ENCODE measurements at regions not wholly inside any gene's neighbourhood (a gene's known extent, or its start where the extent isn't known, plus 50 kb on each side); places are given as distances from the start of the nearest gene placed in this dataset.

DNA sequence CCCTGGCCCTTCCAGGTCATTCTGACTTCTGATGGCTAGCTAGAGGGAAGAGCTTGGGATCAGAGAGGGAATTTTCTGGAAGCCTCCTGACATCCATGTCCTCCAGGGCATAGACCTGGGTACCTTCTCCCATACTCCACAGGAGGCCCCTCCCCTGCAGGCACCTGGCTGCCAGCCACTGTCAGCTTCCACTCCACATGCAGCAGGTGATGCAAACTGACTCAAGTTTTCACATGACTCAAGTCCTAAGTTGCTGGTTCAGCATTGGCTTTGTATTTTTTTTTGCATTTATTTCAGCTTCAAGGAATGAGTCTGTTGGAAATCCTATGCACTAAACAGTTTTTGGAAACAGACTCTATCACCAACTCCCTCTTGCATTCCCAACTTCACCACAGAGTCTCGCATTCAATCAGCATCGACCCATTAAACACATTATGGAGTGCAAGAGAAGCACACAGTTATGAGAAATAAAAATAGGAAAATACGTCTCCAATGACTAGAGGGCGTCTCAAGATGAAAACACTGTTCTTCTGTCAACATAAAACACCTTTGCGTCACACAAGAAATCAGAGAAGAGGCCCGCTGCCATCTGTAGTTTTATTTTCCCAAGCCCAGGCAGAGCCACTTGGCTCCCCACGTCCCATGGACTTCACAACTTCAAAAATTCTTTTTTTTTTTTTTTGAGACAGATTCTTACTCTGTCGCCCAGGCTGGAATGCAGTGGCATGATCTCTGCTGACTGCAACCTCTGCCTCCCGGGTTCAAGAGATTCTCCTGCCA lies 362.6 kb upstream of the MGMT start:
- no peak for DNase-seq

DNA sequence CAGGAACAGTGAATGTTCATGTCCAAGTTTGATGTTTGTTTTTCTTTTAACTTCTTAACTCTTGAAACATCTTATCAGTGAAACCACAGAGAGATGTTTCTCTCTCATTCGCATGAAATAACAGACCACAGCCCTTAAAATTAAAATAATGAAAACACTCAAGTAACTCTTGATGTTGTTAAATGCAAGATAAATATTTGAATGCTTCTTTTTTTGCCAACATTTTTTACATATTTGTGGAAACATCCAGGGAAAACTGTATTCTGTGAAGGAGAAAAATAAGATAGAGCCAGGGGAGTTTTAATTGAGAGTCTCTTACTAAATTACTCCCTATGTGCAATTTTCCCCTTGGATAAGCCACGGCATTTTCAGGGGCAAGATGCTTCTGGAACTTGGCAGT lies 361.8 kb upstream of the MGMT start:
- no peak for DNase-seq

DNA sequence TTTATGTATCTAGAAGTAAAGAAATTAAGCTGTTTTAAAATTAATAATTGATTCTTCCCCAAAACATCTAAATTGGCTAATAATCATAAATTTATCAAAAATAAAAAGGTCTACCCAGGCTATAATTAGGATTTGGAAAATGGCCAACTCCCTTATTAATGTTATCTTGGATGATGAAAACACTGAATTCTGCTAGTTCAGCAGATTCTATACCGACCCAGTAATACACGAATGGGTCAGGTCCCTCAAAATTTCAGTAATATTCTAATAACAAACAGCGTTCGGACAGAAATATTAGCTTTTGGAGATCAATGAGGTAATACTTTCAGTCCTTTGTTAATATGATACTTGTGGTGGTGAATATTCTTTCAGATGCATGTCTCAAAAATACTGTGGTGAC lies 360.7 kb upstream of the MGMT start:
- DNase-seq, result no peak

DNA sequence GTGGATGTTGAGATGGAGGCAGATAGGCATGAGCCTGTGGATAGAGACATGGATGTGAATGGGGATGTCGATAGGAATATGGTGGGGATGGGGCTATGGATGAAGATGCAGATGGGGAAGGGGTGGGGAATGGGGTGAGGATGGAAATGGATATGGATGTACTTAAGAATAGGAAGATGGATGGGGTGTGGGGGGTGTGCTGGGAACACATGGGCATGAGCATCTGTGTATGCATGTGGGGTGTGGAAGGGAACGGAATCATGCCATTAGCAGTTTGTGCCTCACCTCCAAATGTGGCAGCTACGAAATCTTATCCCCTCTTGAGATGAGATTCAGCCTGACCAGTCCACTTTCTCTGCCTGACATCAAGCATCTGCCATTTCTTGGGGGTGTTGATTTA lies 359.5 kb upstream of the MGMT start:
- no peak for DNase-seq

DNA sequence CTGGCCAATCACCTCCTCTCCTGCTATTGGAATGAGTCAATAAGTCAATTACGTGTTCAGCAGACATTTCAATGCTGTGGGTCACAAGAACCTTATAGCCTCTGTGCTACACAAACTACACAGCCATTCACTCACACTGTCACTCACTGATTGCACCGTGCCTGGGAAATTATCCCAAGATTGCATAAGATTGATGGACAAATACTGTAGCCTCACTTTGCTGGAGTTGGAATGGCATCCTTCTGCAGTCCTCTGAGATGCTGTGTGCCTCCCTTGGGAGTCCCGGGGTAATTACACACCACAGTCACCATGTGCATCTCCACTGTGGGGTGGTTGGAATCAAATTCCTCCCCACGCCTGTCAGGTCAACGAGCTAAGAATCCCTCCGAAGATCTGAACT lies 358.7 kb upstream of the MGMT start:
- no peak for DNase-seq

DNA sequence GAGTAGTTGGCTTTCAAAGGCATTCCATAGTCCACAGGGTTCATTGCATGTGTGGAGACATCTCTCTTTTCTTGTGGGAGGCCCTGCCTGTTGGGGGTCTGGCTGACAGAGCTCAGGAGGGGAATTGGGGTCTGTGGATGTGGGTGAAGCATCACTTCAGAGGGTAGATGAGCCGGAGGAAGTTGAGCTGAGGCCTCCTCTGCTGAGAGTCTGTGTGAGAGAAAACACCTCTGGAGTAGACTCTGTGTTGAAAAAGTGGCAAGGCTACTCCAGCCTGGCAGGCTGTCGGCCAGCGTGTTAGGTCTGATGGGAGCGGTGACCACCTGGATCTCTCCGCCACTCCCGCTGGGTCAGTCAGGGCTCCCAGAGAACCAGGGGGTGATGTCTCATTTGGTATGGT lies 358.0 kb upstream of the MGMT start:
- no peak for DNase-seq

DNA sequence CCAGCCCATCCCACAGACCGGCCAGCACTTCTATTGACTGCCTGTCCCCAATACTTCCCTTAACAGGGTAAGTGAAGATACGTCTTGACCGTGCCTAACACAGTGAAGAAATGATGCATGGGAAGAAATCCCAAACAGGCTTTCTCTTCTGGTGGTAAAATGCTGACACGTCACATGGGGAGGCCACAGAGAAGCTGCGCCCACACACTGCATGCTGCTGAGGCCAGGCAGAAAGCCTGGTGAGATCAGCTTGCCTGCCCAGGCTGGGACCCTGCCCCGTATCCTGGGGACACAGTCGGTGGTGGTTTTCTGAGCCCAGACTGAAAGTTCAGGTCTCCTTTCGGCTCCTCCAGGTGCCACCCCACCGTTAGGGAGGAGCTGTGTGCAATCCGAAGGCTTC lies 356.3 kb upstream of the MGMT start:
- no peak for DNase-seq

DNA sequence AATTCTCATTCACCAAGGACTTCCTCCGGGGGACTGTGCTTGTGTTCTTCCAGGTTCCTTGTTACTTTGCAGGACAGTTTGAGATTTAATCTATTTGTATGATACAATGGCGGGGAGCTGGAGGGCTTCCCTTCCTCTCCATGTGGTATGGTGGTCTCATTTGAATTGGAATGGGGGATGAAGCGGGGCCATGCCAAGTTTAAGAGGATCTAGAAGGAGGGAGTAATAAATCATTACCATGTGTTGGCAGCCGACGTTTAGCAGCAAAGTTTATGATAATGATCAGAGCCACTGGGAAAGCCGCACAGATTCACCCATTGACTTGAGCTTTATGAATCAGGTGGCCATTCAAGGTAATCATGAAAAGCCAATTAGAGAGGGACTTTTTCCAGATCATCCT lies 355.1 kb upstream of the MGMT start:
- no peak for DNase-seq

DNA sequence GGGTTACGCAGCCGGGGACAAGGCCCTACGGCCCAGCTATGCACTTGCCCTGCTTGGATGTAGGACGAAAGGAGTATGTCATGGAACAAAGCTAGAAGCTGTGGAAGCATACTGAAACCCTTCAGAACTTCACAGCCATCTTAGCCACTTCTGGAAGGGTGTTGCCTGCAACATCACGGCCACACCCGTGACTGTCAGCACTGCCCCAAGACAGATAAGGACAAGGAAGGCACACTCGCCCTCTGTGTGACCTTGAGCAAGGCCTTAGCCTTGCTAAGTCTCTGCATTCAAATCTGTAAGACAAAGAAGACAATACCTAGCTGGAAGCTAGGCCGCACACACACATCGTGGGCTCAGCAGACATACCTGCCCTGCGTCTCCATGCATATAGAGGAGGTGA lies 352.5 kb upstream of the MGMT start:
- DNase-seq, result no peak

DNA sequence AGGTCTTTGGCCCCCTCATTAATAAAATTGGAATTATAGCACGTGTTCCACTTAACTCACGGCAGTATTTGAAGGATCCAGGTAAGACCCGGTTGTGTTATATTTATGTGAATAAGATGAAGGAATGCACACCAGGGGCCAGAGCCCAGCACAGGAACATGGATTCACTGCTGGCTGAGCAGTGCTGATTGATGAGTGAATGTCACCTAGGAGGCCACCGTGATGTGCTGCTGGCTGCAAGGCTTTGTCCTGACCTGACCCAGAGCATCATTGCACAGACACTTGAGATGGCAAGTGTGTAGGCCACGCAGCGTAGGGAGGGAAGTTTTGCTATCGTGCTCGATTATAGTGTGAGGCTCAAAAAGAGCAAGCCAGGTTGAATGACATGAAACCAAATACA lies 350.7 kb upstream of the MGMT start:
- no peak for DNase-seq

DNA sequence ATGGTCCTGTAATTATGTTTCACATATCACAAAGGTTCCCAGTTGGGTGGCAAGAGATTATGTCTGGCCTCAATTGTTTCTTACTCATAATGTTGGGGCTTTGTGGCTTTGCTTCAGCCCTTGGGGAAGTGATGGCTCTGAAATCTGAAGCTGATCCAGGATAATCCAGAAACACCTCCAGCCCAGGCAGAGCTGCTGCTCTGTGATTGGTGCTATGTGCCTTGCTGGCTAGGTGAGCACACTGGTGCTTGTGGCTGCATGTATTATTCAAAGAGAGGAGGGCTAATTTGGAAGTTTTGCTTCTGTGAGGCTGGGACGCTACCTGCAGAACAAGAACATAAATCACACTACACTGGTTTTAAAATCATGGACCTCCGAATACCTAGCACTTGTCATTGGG lies 346.6 kb upstream of the MGMT start:
- DNase-seq, result no peak

DNA sequence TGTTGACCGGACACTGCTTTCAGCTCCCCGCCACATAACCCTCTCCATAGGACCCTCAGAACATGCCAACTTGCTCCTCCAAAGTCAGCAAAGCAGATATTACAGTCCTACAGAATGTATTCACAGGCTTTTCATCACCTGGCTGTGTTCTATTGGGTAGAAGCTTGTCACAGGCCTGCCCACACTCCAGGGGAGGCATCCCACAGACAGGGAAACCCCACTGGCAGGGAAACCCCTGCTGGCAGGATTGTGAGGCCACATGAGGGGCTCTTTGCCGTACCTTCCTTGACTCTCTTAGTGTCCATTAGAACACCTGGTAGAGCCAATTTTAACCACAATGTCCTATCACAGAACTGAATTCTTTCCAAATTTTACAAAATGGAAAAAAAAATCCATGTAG lies 344.2 kb upstream of the MGMT start:
- no peak for DNase-seq

DNA sequence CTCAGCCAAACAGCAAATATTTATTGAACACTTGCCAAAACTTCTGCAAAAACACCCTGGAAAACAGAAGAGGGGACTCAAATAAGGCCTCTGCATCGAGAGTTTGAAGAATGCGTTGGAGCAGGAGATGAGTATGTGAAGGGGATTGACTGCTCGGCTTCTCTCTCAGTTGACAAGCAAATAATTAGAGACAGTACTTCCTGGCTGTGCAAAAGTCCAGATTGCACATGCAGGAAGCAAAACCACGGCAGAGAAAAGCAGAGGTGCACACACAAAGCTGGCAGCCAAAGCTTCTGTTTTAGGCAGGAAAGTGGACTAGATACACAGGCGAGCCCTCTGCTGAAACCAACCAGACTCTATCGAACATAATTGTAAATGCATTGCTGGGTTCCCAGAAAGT lies 343.6 kb upstream of the MGMT start:
- no peak for DNase-seq

DNA sequence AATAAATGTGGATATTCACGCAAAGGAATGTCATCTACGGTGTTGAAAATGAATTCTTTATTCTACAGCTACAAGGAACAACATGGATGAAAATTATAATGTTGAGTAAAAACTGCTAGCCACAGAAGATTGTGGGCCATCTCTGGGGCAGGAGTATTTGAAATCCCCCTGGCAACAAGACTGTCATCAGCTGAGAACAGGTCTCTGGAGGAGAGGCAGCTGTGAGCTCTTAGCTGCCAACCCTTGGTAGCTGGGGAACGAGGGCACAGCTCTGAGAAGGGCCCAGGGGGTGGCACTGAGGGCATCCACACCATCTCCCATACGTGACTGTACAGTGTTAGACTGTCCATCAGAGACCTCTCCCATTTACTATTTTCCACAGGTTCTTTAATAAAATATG lies 340.1 kb upstream of the MGMT start:
- DNase-seq, result no peak

DNA sequence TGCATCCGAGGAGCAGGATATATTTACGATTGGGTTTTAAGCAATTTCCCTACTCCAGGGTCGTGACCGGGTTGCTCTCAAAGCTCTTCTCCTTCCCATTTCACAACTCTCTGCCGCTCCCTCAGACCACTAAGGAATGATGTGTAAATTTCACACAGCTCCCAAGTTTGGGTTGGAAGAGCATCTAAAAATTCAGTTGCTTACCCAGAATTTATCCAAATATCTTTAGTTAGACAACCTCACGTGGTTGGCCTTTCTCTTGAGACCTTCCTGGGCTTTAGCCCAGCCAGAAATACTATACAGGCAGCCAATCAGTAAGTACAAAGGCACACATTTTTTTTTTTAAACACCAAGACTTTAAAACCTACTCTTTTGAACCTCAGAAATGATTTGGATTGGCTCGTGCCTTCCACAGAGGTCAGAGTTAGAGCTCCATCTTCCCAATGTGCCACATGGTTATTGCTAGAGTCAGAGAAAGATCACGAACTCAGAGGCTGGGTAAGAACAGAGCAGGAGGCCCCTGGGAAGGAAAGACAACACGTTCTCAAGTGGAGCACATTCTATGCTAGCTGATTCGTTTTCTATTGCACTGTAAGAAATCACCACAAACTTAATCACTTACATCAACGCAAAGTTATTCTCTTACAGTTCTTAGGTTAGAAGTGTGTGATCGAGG lies 335.4 kb upstream of the MGMT start:
- no peak for DNase-seq

DNA sequence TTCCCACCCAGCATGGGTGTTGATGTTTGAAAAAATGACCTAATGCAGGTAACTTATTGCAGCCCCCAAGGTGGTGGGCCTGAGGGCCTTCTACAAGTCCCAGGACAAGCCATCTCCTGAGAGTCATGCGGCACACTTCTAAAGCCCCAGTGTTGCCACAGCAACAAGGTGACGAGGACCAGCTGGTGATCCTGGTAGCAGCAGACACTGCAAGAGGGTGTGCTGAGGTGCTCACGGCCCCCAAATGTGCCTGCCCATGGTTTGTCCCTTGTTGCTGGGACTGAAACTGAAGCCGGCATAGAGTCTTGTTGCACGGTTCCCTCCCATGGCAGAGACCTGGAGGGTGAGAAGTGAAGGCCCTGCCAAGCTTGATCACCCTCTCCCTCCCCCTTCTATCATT lies 333.2 kb upstream of the MGMT start:
- no peak for DNase-seq

DNA sequence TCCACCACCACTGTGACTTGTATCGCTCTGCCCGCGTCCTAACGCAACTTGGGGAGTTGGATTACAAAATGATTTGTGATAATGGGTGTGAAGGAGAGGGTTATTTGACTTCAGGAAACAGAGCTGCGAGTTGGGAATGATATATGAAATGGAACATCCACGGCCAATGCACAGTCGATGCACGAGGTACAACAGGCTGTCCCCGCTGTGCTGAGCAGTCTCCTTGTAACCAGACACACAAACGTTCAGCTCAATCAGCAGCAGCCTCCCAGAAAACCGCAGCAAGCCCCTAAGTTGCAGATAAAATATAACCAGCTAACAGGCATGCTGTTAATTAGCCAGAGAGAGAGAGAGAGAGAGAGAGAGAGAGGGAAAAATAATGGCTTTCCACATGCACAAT lies 332.7 kb upstream of the MGMT start:
- DNase-seq, result no peak

DNA sequence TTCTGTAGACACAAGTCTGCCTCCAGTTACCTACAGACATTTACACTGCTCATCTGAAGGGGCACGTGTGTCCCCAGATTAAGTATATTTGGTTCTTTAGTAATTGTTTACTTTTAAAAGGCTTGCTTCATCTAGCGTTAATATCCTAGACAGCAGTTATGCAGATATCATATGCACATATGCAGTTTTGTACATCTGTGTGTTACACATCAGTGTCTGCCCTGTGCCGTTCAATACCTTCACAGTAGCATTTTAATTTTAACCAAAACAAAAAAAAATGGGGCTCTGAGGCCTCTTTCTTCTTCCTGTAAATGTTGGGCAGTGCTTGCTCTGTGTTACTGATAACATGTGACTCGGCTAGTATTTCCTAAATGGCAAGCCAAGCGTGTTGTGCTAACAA lies 331.4 kb upstream of the MGMT start:
- no peak for DNase-seq

DNA sequence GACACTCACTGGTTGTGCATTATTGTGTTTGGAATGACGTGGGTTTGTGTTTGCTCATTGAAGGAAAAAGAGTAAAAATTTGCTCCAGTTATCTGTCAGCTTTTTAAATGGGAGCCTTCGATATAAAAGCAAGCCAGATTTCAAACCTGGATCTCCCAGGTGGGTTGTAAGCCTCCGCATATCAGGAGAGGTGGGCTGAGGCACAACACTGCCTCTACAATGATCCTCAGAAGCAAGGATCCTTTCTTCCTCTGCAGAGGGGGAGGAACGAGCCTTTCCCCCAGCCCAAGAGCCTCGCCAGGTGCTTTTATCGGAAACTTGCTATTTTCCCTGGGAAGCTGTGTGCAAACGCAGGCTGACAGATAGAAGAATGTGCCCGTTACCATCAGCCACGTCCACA lies 331.0 kb upstream of the MGMT start:
- no peak for DNase-seq

DNA sequence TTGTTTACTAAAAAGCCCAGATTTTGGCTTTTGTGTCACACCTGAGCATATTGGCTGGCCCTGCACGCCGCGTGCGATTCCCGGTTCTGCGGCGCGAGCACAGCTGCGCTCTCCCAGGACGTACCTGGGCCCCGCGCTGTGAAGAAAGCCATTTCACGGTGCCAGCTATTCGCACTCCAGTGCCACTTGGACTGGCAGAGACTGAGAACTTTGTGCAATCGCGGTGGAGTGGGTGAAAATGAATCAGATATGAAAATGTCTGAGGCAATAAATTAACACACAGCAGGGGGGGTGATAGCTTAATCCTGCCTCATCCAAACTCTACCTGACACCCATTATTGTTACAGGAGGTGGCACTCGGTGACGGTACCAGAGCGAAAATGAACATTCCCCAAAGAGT lies 330.1 kb upstream of the MGMT start:
- no peak for DNase-seq

DNA sequence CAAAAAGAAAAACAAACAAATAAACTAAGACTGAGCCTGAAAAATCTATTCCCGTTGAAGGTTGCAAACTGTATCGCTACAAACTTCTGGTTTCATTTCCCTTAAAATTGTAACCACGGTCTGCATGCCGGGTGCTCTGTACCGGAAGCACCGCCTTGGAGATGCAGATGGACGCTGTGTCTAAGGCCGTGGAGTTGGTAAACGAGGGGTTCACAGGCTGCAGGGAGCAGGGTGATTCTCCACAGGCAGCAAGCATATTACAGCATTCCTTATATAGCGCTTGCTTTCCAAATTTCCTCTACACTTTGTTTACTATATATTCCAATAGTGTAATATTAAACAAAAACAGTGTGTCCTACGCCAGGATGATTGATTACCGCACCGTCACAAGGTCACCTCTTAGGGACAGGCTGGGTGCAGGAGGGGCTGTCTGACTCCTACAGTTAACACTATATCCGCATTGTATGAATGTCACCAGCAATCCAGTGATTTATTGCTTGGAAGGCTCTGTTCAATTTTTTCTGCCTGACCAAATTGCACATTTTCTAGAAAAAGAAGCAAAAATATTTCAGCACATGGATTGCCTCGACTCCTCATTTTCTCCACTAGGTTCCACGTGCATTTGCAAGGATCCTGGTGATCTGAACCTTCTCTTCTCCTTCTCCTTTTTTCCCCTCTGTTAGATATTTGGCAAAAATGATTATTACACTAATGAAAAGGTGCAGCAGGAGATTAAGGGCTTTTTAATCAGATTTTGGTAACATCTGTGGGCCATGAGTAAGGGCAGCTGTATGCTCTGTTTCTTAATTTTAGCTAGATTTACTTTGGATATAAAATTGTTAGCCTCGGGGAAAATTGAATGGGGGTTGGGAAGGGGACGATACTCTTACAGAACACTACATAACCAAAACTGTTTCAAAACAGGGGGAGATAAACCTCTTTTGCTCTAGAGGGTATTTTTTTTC lies 325.8 kb upstream of the MGMT start:
- no peak for DNase-seq

DNA sequence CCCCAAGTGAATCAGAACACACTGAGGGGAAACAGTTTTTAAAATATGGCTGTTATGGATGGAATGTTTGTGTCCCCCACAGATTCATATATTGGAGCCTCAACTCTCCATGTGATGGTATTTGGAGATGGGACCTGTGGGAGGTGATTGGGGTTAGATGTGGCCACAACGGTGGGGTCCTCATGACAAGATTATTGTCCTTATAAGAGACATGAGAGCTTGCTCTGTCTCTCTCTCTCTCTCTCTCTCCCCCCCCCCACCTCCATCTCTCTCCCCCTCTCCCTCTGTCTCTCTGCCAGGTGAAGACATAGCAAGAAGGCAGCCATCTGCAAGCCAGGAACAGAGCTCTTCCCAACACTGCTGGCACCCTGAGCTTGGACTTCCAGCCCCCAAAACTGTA lies 315.8 kb upstream of the MGMT start:
- no peak for DNase-seq

DNA sequence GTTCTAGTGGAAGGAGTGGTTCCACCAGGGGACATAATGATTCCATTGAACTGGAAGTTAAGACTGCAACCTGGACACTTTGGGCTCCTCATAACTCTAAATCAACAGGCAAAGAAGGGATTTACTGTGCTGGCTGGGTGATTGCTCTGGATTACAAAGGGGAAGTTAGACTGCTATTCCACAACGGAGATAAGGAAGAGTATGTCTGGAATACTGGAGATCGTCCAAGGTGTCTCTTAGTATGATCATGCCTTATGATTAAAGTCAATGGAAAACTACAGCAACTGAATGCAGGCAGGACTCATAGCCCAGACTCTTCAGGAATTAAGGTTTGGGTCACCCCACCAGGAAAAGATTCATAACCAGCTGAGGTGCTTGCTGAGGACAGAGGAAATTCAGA lies 310.6 kb upstream of the MGMT start:
- no peak for DNase-seq

DNA sequence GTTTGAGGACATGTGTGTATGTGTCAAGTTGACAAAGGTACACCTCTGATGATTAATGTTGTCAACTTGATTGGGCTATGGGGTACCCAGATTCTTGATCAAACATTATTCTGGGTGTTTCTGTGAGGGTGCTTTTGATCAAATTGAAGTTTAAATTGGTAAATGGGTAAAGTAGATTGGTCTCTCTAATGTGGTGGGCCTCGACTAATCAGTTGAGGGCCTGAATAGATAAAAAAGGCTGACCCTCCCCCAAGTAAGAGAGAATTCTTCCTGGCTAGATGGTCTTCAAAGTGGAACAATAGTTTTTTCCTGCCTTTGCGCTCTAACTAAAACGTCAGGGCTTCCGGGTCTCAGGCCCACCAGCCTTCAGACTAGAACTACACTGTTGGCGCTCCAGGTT lies 309.9 kb upstream of the MGMT start:
- no peak for DNase-seq

All from NCI-H2029 treated with DMSO at 0.1 percent for 48 hours (cell line).